Smooth muscle cell (in vitro differentiated cells): ENCODE measurements at regions not wholly inside any gene's neighbourhood (a gene's known extent, or its start where the extent isn't known, plus 50 kb on each side); places are given as distances from the start of the nearest gene placed in this dataset.
"Not testable (repeated sequence)": the region's sequence is repeated elsewhere in the genome, so short reads cannot be mapped to it uniquely, and the experiment has no call there.

ENCODE experiments used
- DNase-seq: peaks from one replicate; lab custom pipeline; 2025; ENCODE audit not compliant: unreplicated experiment; lab: John Stamatoyannopoulos, UW
- H2AFZ ChIP-seq: fragments of 200-600 bp; sonication (generic); 2 replicates; pipeline ENCODE4 v1.6.0; 2016; ENCODE audit warnings: antibody characterized with exemption, low read depth, mild to moderate bottlenecking
- H3F3A ChIP-seq: fragments of 200-600 bp; sonication (generic); 2 replicates; pipeline ENCODE4 v1.6.0; 2017; ENCODE audit warnings: antibody characterized with exemption, low read depth
- H3K27ac ChIP-seq: fragments of 200-600 bp; sonication (generic); 2 replicates; pipeline ENCODE4 v1.5.1; 2016; ENCODE audit warnings: low read depth, mild to moderate bottlenecking
- H3K27me3 ChIP-seq: fragments of 200-600 bp; sonication (generic); 2 replicates; pipeline ENCODE4 v1.6.1; 2016; ENCODE audit warnings: low read depth, mild to moderate bottlenecking
- H3K36me3 ChIP-seq: fragments of 200-600 bp; sonication (generic); 2 replicates; pipeline ENCODE4 v1.5.1; 2016; ENCODE audit warnings: low read depth
- H3K4me1 ChIP-seq: fragments of 200-600 bp; sonication (generic); 2 replicates; pipeline ENCODE4 v1.5.1; 2016; ENCODE audit warnings: low read depth
- H3K4me2 ChIP-seq: fragments of 200-600 bp; sonication (generic); 2 replicates; pipeline ENCODE4 v1.6.0; 2016; ENCODE audit warnings: mild to moderate bottlenecking
- H3K4me3 ChIP-seq: fragments of 200-600 bp; sonication (generic); 2 replicates; pipeline ENCODE4 v1.5.1; 2016; ENCODE audit warnings: mild to moderate bottlenecking
- H3K79me2 ChIP-seq: fragments of 200-600 bp; sonication (generic); 2 replicates; pipeline ENCODE4 v1.6.0; 2016; ENCODE audit warnings: low read depth, mild to moderate bottlenecking
- H3K9ac ChIP-seq: fragments of 200-600 bp; sonication (generic); 2 replicates; pipeline ENCODE4 v1.6.0; 2016; ENCODE audit warnings: low read depth
- H3K9me3 ChIP-seq: fragments of 200-600 bp; sonication (generic); replicated peaks from 2 replicates; pipeline ENCODE4 v1.5.1; 2016; ENCODE audit warnings: low read depth
- H4K20me1 ChIP-seq: fragments of 200-600 bp; sonication (generic); 2 replicates; pipeline ENCODE4 v1.6.0; 2016; ENCODE audit warnings: low read depth
- WGBS: methylation state at CpG from one replicate; pipeline ENCODE4 v1.1.7; 2016; ENCODE audit warnings: low lambda C conversion rate; 5-methylcytosine and 5-hydroxymethylcytosine counted together
- TF ChIP-seq, protein P1 (sequence below): fragments of 200-600 bp; sonication (generic); IDR thresholded peaks from 2 replicates; pipeline ENCODE4 v1.5.1; 2017; ENCODE audit warnings: borderline replicate concordance, mild to moderate bottlenecking, antibody characterized with exemption; ENCODE audit not compliant: insufficient read depth, poor library complexity, severe bottlenecking

DNA sequence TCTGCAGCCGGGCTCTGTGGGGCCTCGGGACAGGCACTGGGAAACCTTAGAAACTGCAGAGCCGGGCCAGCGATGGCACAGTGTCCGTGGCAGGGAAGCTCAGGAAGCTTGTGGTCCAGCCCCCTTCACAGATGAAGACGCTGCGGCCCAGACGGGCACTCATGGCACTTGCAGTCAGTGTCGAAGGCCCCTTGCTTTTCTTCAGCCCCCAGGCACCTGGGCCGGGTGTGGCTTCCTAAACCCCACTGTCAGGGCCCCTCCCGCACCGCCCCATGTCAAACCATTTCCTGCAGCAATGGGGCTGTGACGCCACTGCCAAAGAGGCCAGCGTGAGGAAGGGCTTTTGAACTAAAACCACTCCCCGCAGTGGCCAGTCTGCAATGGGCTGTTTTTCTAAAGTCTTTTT, 164.0 kb downstream of the LAT start:
- TF ChIP-seq, protein P1, sequence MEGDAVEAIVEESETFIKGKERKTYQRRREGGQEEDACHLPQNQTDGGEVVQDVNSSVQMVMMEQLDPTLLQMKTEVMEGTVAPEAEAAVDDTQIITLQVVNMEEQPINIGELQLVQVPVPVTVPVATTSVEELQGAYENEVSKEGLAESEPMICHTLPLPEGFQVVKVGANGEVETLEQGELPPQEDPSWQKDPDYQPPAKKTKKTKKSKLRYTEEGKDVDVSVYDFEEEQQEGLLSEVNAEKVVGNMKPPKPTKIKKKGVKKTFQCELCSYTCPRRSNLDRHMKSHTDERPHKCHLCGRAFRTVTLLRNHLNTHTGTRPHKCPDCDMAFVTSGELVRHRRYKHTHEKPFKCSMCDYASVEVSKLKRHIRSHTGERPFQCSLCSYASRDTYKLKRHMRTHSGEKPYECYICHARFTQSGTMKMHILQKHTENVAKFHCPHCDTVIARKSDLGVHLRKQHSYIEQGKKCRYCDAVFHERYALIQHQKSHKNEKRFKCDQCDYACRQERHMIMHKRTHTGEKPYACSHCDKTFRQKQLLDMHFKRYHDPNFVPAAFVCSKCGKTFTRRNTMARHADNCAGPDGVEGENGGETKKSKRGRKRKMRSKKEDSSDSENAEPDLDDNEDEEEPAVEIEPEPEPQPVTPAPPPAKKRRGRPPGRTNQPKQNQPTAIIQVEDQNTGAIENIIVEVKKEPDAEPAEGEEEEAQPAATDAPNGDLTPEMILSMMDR: no peak
- no peak overlapping the region for H3K4me3 ChIP-seq
- no peaks in the 10 kb centered on the region for H3K9me3 ChIP-seq
- no peak overlapping the region for H3K4me2 ChIP-seq
- no peaks in the 10 kb centered on the region for H3K79me2 ChIP-seq
- H3K36me3 ChIP-seq: no peaks in the 10 kb centered on the region
- peaks cover 3% of the 10 kb centered on the region for H3K4me1 ChIP-seq
- no peaks in the 10 kb centered on the region for H3F3A ChIP-seq
- H3K9ac ChIP-seq: no peak overlapping the region
- H3K27me3 ChIP-seq: no peaks in the 10 kb centered on the region
- no peak overlapping the region for H2AFZ ChIP-seq
- no peak overlapping the region for H3K27ac ChIP-seq
- WGBS: 93% methylated on average over 14 of the region's 15 CpGs
- no peaks in the 10 kb centered on the region for H4K20me1 ChIP-seq
- no peak for DNase-seq

GRCh38 chr16:29148131-29148691, 163.4 kb downstream of the LAT start:
- H3K79me2 ChIP-seq: no peaks in the 10 kb centered on the region
- H2AFZ ChIP-seq: no peak overlapping the region
- TF ChIP-seq, protein P1: no peak
- no peak overlapping the region for H3K9ac ChIP-seq
- no peak overlapping the region for H3K4me2 ChIP-seq
- no peak overlapping the region for H3K4me3 ChIP-seq
- DNase-seq: no peak
- WGBS: 82% methylated on average over 15 of the region's 15 CpGs
- H3K4me1 ChIP-seq: peaks cover 3% of the 10 kb centered on the region
- H4K20me1 ChIP-seq: no peaks in the 10 kb centered on the region
- H3K9me3 ChIP-seq: no peaks in the 10 kb centered on the region
- no peaks in the 10 kb centered on the region for H3K27me3 ChIP-seq
- no peaks in the 10 kb centered on the region for H3K36me3 ChIP-seq
- no peaks in the 10 kb centered on the region for H3F3A ChIP-seq
- H3K27ac ChIP-seq: no peak overlapping the region

GRCh38 chr16:29147710-29148109, 162.9 kb downstream of the LAT start:
- not testable (repeated sequence) for H3F3A ChIP-seq, H3K36me3 ChIP-seq, H3K9me3 ChIP-seq, H3K27ac ChIP-seq, H3K4me3 ChIP-seq, H3K4me2 ChIP-seq, H4K20me1 ChIP-seq, DNase-seq, H3K4me1 ChIP-seq, H3K79me2 ChIP-seq, H2AFZ ChIP-seq, H3K9ac ChIP-seq, H3K27me3 ChIP-seq
- WGBS: 85% methylated on average over 10 of the region's 10 CpGs

DNA sequence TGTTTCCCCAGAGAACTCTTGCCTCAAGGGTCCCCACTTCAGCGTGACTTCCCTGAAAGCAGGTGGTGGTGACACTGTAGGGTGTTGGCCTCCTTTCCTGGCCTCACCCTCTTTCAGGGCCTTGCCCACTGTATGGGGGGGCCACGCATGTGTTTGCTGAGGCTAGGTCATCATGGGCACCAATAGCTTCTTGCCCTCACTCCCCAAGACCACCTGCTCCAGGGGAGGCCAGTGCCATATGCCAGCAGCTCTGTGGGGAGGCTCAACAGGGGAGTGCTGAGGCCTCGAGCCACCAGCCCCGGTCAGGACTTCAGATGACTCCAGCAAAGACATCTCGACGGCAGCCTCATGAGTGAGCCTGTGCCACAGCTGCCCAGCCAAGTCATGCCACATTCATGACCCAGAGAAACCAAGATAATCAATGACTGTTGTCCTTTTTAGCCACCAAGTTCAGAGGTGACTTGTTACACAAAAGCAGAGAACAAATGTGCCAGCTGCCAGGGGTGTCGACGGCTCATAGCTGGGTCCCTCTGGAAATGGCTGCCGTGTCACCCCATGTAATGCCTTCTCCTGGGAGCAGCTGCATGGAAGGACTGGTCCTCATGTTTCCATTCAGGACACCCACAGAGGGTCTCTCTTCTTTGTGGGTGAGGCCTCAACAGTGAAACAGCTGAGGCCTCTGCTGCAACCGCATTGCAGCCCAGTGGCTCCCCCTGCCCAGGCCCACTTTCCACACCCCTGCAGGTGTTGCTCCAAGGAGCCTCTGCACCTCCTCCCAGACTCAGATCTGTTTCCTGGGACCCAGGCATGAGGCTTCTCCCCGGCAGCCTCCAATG, 162.2 kb downstream of the LAT start:
- not testable (repeated sequence) for H3K27ac ChIP-seq, H3F3A ChIP-seq, H3K4me2 ChIP-seq, H4K20me1 ChIP-seq, DNase-seq, H3K27me3 ChIP-seq, H3K9me3 ChIP-seq, H3K36me3 ChIP-seq, H2AFZ ChIP-seq, H3K9ac ChIP-seq, H3K79me2 ChIP-seq, H3K4me3 ChIP-seq, H3K4me1 ChIP-seq
- 96% methylated on average over 11 of the region's 11 CpGs for WGBS
